ENCODE measurements at regions not wholly inside any gene's neighbourhood (a gene's known extent, or its start where the extent isn't known, plus 50 kb on each side); places are given as distances from the start of the nearest gene placed in this dataset.

- no peak for DNase-seq (ENCODE audit: low read depth)
- H3K4me3 ChIP-seq (ENCODE audit: low read length): no peak overlapping the region
- no peak for TF ChIP-seq CTCF (conservative IDR thresholded peaks at IDR 0.05; ENCODE audit: low read length)
These were observed 170.1 kb downstream of the RBM43 start for GRCh38 chr2:151091583-151091982.

- no peak for TF ChIP-seq CTCF (conservative IDR thresholded peaks at IDR 0.05; ENCODE audit: low read length)
- DNase-seq (ENCODE audit: low read depth): no peak
- H3K4me3 ChIP-seq (ENCODE audit: low read length): no peak overlapping the region
These were observed 174.3 kb downstream of the RBM43 start for GRCh38 chr2:151087377-151087776.

GRCh38 chr2:151085181-151085611, 176.5 kb downstream of the RBM43 start:
- peak; percentile 86 for DNase-seq (ENCODE audit: low read depth)
- TF ChIP-seq CTCF (conservative IDR thresholded peaks at IDR 0.05; ENCODE audit: low read length): no peak
- H3K4me3 ChIP-seq (ENCODE audit: low read length): no peak overlapping the region

- no peak for TF ChIP-seq CTCF (conservative IDR thresholded peaks at IDR 0.05; ENCODE audit: low read length)
- no peak for DNase-seq (ENCODE audit: low read depth)
- H3K4me3 ChIP-seq (ENCODE audit: low read length): no peak overlapping the region
These were observed 177.5 kb downstream of the RBM43 start for GRCh38 chr2:151083856-151084795.

- TF ChIP-seq CTCF (conservative IDR thresholded peaks at IDR 0.05; ENCODE audit: low read length): no peak
- DNase-seq (ENCODE audit: low read depth): no peak
- H3K4me3 ChIP-seq (ENCODE audit: low read length): no peak overlapping the region
These were observed 182.8 kb downstream of the RBM43 start for GRCh38 chr2:151078889-151079288.

- no peak for TF ChIP-seq CTCF (conservative IDR thresholded peaks at IDR 0.05; ENCODE audit: low read length)
- H3K4me3 ChIP-seq (ENCODE audit: low read length): no peak overlapping the region
- DNase-seq (ENCODE audit: low read depth): no peak
These were observed 189.8 kb downstream of the RBM43 start for GRCh38 chr2:151071906-151072305.

GRCh38 chr2:151071382-151071781, 190.3 kb downstream of the RBM43 start:
- TF ChIP-seq CTCF (conservative IDR thresholded peaks at IDR 0.05; ENCODE audit: low read length): peak; percentile 77
- DNase-seq (ENCODE audit: low read depth): peak; percentile 68
- no peak overlapping the region for H3K4me3 ChIP-seq (ENCODE audit: low read length)

Data from AG10803 (cell line).